ENCODE measurements at regions not wholly inside any gene's neighbourhood (a gene's known extent, or its start where the extent isn't known, plus 50 kb on each side); places are given as distances from the start of the nearest gene placed in this dataset.

DNA sequence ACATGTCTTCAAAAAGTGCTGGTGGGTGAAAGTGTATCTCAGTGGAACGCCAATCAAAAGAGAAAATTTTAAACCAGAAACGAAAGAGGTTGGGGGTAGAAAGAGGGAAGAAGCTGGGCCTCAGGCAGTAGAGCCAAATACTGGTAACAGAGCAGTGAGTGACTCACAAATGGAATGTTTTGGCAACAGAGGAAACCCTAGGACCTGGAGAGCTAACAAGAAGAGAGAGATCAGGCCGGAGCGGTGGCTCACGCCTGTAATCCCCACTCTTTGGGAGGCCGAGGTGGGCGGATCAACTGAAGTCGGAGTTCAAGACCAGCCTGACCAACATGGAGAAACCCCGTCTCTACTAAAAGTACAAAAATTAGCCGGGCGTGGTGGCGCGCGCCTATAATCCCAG lies 450.8 kb upstream of the NAALADL2 start:
- DNase-seq = no peak

DNA sequence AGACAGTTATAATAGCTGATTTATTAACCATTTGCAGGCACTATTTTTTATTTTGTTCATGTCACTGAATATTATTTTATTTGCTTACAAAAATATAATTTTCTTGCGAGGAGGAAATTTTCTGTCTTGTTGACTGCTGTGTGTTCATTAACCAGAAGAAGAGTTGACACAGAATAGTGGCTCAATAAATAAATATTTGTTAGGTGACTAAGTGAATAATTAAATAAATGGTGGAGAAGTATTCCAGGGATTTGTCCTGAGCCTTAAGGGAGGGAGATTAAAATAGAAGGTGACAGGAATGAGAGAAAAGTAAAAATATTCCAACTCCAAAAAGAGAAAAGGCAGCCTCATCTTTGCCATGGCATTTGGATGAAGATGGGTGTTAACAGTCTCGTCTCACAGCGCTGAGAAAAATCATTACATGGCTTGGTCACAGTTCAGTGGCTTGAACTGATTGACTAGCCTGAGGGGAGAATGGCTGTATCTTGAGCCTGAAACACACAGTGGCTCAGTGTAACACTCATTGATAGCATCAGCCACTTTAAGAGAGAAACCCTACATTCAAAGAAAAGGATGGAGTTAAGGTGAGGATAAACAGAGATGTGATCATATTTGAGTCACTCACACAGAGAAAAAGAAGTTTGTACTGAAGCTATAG lies 449.9 kb upstream of the NAALADL2 start:
- no peak for DNase-seq

DNA sequence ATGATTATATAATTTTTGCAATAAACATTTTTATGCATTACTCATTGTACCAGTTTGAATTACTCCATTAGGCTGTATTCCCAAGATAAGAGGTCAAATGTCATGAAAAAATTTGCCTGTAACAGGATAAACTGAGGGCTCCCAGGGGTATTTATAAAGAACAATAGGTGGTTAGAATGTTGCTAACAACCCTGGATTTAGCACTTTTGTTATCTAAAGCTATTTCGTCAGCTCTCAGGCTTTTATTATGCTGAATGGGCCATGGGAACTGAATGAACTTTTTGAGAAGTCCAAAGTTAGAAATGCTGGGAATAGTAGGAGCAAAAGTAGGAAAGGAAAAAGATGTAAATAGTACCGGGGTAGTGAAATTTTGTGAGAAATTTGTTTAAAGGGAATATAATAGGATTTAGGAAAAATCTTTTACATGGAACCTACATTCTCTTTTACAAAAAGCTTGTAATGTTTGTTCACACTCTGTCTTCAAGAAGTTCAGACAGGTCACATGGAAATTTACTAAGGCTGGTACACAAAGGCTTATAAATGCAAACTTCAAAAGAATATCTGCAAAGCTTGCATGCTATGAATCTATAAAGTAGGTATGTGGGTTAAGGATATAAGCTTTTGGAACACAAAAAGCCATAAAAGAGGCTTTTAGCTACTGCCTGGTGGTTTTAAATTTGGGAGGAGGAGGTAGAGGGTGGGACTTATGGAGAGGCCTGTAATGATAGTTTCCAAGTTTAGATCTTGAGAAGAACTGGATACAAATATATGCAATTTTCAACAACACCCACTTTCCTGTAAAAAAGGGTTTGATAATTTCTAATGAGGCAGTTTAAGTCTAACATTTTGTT lies 445.8 kb upstream of the NAALADL2 start:
- no peak for DNase-seq

DNA sequence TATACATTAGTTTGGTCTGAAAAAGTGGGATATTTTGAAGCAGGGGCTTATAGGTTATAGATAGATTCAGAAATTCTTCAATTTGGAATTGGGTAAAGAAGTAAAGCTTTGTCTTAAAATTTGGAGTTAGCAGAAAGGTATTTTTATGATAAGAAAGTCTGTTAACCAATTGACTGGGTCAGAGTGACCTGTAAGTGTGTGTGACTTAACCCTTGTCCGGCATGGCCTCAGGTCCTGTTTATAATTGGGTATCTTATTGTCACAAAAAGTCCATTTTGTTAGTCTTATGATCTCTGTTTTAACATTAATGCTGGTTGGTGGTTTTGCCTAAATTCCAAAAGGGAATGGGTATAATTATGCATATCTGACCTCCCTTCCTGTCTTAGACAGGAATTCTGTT lies 444.2 kb upstream of the NAALADL2 start:
- no peak for DNase-seq

DNA sequence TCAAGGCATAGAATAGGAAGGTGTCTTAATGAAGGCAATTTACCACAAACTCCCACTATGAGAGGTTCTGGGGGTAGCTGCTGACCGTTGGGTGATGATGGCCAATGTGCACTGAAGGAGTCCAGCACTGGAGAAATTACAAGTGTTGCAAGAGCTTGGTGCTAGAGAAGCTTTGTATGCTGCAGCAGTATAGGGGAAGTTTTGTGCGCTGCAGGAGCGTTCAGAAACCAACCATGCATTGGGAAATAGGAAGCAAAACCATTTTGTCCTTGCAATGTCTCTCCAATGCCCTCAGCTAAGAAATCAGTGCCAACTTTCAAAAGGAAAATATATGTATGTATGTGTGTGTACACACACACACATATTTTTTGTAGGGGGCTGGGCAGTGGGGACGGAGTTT lies 441.6 kb upstream of the NAALADL2 start:
- no peak for DNase-seq

DNA sequence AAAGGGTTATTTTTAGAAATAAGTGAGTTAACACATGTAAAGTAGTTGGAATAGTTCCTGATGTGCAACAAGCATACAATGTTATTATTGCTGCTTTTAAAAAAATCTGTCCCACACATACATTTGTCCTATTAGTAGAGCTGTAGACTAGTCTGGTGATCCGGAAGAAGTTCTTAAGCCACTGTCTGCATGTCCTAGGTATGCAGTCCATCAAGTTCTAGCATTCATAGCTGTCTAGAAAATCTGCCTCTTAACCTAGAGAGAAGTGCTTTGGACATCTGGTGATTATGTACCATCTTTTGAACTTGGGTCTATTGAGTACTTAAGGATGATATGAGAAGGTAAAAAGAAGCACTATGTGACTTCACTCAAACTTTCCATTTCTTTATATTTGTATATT lies 439.9 kb upstream of the NAALADL2 start:
- DNase-seq = no peak

DNA sequence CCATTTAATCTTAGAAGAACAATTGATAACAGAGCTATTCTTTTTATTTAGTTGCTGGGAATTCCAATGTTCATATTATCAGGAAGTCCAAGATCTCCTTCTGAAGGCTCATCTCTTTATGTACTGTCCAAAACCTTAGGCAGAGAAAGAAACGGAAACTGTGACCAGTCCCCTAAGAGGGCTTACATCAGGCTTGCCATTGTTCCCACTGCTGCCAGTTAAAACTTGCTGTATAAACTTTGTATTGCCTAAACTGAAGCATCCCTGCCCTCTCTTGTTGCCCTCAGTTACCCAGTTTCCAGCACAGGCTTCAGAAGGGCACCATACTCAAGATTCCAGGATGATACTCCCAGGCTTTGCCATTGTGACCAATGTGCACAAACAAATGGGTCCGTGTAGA lies 435.2 kb upstream of the NAALADL2 start:
- DNase-seq = no peak

DNA sequence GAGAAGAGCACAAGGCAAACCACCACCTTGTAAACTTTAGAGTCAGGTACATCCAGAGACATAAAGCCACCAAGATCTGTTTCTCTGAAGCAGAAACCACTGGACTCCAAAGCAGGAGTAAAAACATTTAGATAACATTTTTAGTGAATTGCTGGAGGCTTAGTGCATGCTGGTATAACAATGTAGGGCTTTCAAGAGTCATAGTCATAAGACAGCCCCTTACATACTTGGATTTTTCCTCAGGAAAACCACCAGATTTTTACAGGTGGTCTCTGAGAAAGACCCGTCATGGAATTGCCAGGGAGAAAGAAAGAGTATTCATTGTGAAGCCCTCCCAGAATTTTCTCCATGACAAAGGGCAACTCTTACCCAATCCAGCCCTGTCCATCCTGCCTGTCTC lies 434.5 kb upstream of the NAALADL2 start:
- no peak for DNase-seq

DNA sequence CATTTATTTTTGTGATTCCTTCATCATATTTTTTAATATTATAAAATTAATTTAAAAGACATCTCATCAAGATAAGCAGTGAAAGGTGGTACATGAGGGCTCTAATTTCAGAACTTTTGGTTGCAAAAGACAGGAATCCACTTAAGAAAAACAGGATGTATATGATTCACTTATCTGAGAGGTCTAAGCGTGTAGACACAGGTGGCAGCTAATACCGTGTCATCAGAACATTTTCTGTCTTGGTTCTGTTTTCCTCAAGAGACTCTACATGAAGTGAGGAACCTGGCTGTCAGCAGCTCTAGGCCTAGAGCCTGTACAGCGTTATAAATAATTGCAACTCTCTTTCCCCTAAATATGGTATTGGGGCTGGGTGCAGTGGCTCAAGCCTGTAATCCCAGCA lies 433.7 kb upstream of the NAALADL2 start:
- DNase-seq = no peak

DNA sequence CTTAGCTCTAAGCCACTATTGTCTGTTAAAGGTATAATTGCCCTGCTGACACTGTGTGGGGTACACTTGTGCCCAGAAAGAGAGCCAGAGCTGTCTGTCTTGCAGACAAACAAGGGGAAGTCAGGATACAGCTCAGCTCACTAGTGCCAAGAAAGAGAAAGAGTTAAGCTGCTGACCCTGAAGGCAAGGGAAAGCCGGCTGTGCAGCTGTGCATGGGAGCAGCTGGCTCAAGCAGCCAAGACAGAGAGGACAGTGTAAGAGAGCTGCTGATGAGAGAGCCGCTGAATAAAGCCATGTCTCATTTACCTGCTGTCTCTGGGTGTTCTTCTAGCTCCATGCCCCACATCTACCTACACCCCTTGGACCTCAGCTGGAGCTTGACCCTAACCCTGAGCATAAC lies 428.1 kb upstream of the NAALADL2 start:
- DNase-seq = no peak

DNA sequence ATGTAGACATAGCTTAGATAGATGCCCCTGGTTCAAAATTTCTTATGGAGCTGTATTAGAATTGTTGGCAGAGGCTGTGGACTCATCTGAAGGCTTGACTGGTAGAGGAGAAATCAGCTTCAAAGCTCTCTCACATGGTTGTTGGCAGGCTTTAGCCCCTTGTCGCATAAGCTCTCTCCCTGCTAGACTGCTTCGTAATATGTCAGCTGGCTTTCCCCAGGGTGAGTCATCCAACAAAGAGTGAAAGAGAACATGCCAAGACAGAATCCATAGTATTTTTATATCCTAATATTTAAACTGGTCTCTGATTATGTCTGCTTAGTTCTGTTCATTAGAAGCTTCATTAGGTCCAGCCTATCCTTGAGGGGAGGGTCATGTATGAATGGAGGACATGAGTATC lies 427.4 kb upstream of the NAALADL2 start:
- no peak for DNase-seq

DNA sequence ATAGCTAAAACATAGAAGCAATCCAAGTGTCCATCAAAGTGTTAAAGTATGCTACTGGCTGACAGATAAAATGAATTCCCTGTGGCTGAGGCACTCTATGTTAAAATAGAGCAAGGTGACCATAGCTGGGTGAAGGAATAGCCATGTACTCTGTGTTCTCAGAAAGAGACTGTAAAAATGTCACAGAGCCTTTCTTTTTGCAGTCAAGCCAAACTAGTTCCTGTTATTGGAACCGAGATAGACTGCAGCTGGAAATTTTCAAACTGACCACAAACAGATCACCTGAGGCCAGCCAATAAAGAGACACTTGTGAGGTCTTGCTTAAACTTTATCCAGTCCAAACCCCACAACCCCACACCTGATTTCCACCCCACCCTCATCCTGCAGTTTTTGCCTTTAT lies 422.8 kb upstream of the NAALADL2 start:
- no peak for DNase-seq

DNA sequence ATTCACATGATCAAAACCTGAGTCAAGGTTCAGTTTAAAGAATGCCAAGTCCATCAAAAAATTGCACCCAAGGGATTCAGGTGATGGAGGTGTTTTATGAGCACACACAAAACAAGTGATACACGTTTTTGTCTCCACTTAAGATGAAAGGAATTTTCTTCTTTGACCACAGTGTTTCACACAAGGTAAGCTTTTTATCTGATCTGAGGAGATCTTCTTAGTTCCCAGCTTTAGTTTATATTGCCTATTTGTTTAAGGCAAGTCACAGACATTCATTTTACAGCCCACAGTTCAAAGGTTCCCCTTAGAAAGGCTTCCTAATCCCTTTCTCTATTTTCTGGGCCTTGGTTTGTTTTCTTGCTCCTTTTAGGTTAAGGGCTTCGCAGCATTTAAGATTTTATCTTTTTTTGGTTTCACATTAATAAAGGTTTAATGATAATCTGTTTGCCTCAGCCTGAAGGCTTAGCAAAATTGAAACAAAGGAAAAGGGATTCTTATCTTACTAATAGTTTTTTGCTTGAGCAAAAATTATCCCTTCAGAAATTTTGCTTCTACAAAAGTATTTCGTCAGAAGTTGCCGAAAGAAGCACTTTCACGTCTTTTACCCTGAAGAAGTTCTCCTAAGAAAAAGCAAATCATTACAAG lies 420.5 kb upstream of the NAALADL2 start:
- no peak for DNase-seq

DNA sequence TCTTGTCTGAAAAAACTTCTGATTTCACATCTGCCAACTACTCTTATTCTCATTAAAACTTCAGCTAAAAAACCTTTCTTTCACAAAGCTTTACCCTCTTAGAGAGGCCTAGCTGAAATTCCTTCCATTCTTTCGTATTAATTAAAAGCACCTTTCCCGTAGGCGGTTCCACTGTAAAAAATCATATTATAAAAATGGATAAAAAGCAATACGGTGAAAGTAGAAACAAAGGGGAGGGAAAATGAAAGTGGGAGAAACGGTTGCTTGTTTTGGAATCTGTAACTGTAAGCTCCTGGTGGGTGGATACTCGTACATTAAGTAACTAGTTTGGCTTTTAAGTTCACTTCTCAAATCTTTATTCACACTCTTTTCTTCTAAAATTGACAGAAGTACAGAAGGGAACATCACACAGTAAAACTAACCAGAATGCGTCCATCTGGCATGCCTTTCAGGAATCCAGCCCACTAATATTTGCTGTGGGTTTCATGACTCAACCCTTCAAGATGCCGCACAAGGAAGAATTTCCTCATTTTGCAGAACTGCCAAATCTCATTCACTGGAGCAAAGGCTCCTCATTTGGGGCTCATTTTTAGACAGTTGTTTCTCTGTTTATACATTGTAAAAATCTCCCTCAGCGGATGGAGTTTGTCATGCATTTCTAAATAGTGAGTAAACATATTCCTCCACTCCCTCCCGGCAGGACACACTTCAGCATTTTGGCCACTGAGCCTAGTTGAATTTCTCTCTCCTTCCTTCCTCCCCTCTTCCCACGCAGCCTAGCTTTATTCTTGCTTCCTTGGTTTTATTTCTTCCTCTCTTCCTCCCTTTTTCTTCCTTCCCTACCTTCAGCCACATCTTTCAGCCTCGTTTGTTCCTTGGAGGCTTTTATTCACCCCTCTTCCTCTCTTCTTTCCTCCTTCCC lies 419.5 kb upstream of the NAALADL2 start:
- peak in 1 of 2 experiments; percentile 11 for DNase-seq

DNA sequence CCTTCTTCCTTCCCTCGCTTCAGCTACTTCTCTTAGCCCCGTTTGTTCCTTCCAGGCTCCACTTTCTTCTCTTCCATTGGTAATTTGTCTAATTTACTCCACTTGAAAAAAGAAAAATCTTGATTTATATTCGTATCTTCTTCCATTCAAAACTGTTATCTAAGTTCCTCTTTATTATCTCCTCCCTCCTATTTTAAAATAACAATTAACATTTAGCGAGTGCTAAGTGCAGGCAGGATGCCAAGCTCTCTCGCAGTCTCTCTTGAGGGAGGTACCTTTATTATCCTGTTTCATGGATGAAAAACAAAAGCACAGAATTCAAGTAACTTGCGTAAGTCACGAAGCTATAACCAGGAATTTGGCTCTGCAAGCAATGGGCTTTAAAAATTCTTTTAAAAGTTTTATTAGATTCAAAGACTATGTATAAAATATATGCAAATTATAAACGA lies 418.9 kb upstream of the NAALADL2 start:
- DNase-seq = peak in 1 of 2 experiments; percentile 15

DNA sequence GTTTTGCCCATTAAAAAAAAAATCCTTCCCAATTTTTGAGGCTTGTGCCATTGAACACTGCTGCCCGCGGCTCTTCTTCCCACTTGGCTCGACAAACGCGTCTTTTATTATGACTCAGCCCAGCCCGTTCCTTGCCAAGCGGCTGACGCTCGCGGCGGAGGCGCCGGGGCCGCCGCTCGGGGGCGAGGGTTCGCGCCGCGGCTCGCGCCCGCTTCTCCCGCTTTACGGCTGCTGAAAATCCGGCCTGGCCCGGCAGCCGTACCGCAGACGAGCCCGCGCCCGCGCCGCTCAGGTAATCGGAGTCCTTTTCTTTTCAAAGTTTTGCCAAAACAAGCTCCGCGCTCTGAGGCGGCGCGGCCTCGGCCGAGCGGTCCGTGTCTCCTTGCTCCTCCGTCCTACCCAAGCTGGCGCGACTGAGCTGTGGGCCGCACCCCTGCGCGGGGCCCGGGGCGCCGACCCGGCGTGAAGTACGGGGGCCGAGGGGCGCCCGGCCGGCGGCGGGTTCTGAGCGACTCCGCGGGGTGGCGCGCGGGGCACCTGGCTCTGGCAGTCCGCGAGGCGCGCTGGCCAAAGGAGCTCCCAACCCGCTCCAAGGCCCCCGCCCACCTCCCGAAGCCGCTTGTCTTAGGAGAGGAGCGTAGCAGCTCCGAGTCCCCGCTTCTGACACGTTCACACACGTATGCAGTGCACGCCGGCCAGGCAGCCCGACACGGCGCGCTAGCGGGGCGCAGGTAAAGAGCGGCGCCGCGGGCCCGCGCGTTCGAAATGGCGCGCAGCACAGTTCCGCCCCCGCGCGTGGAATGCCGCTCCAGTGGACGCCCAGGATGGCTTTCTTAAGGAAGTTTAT lies 418.2 kb upstream of the NAALADL2 start:
- DNase-seq = peak; percentile 86 to 96

DNA sequence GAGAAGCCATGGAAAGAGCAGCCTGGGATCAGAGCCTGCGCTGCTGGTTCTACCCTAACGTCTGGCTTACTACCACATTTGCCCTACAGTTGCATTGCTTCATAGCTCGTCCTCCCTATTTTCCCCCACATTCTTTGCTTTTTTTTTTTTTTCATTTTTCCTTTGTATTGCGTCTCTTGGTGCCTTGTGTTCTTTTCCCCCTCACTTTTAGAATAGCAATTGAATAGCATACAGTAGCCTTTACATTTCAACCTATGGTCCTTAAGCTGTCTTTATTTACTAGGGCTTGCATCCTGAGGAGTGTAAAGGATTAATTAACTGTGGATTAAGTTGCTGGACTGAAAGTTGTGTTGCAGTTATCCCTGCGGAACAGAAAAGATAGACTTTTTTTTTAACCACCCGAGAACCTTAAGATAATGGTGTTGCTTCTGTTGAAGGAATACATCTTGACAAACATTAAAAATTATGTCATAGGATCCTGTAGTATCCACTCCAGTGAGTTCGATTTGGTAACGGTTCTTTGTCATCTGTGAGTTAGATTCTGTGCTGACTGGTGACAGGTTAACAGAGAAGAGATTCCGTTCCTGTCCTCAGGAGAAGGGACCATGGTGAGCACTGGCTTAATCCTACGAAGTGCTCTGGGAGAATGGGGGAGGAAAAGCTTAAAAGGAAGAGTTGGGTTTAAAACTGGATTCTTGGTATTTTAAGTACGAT lies 417.4 kb upstream of the NAALADL2 start:
- DNase-seq = peak in 1 of 2 experiments; percentile 1

DNA sequence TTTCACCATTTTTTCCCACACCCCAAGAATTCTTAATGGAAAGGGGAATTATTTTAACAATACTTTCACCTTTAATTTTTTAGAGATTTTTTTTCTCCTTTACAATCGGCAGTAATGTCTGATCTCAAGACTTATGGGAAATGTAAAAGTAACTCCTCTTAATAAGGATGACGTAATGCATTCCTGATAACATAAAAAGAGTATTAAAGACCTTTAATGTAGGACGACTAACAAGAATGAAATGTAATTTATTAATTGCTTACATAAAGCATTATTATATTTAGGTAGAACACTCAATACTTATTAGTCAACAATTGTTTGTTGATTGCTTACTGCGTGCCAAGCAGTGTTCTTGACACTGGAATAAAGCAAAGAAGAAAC lies 416.8 kb upstream of the NAALADL2 start:
- DNase-seq = no peak

DNA sequence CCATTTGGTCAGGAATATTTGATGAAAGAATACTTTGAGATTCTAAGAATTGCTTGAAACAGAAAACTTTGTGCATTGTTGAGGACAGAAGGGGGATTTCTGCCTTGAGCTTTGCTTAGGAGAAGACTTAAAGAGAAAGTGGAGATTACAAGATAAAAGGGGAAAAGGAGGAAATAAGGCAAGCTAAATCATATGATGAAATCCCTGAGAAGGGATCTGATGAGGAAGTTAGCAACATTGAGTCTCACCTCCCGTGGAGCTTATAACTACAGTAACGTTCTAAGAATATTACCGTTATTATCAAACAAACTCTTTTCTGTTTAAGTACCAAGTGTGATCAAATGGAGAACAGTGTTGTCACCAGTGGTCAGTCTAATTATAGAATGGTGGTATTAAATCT lies 414.7 kb upstream of the NAALADL2 start:
- no peak for DNase-seq

DNA sequence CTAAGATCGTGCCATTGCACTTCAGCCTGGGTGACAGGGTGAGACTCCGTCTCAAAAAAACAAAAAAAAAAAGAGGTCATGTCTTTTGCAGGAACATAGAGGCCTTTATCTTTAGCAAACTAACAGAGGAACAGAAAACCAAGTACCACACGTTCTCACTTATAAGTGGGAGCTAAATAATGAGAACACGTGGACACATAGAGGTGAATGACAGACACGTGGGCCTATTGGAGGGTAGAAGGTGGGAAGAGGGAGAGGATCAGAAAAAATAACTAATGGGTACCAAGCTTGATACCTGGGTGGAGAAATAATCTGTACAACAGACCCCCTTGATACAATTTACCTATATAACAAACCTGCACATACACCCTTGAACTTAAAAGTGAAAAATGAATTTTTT lies 401.4 kb upstream of the NAALADL2 start:
- DNase-seq = no peak

DNA sequence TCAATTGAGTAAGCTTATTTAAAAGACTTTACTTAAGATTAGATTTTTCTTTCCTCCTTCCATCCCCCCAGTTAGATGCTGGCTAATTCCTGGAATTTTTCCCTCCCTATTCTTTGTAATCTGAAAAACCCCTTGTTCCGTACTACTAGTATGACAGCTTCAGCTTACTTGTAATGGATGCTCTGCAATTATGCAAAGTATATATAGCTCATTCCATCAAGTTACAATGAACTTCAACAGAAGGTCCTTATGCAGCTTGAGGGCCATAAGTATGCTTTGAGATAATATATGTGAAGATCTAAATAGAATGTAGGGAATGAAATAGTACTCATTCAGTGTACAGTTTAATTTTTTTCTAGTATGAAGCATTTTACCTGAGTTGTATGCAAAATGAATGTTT lies 398.3 kb upstream of the NAALADL2 start:
- no peak for DNase-seq

All from SHP77 (cell line).